ENCODE measurements at regions not wholly inside any gene's neighbourhood (a gene's known extent, or its start where the extent isn't known, plus 50 kb on each side); places are given as distances from the start of the nearest gene placed in this dataset.
A peak's percentile ranks its signal among the peaks of the same experiment; 100 is the strongest.

DNA sequence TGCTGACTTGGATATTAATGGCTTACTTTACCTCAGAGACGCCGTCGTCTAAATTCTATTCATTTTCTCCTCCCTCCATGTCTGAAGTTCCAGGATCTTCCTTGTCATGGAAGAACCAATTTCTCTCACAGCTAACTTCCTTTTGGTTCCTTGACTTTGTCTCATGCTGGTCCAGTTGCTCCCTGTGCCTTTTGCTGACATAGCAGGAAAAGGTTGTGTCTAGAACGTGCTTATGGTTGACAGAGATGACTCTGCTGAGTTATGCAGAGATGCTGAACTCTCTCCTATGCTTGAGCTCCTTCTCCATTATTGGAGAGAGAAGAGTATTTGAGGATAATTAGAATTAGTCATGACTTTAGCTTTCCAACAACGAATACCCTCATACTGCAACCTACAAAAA, 1338.9 kb downstream of the MAT2B start:
- DNase-seq (ENCODE audit: extremely low read depth in 1 of 11, low read depth in 9 of 11, low spot score in 4 of 11) = no peak

DNA sequence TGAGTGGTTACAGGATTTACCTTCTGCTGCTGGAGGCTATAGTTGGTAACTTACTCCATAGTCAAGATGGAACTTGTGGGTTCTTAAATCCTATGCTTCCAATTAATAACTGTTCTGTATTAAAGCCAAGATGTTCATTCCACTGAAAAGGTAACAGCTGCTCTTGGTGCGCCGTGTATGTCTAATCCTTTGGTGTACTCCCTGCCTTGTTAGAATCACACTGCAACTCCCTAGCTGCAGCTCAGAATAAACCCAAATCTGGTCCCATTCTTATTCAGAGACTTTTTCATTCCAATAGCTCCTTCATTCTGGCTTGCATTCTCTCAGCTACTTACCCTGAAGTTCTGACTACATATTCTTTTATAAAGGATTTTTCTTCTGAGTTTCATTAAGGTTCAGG, 1355.5 kb downstream of the MAT2B start:
- no peak for DNase-seq (ENCODE audit: extremely low read depth in 1 of 11, low read depth in 9 of 11, low spot score in 4 of 11)

DNA sequence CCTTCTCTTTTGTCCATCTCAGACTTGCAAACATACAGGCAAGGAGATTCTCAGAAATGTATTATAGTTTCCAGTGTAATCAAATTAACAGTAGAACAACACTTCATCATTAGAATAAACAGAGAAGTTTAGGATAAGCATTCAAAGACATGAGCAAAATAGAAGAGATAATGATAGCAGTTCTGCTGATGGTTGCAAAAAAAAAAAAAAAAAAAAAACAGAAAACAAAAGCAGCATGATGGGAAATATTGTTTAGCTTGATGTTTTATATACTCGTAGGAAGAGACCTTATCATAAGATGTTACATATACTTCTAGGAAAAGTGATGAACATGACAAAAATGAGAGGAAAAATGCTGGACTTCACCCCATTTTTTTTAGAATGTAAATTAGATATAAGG, 1356.2 kb downstream of the MAT2B start:
- no peak for DNase-seq (ENCODE audit: extremely low read depth in 1 of 11, low read depth in 9 of 11, low spot score in 4 of 11)

DNA sequence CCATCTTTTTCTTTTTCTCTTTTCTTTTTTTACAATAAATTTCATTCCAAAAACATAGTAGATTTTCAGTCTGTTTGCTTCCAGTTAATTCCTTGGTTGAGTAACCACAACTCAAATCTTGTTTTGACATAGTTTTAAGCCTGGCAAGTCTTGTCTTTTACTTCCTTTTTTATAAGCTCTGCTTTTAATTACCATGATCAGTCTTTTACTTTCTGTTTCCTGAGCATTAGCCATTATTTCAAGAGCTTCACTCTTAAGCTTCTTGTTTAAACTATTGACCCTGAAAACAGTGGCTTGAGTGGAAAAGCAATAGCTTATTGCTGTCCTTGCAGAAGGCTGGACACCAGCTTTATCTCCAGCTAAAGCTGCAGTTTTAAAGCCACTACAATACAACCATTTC, 1363.3 kb downstream of the MAT2B start:
- no peak for DNase-seq (ENCODE audit: extremely low read depth in 1 of 11, low read depth in 9 of 11, low spot score in 4 of 11)

DNA sequence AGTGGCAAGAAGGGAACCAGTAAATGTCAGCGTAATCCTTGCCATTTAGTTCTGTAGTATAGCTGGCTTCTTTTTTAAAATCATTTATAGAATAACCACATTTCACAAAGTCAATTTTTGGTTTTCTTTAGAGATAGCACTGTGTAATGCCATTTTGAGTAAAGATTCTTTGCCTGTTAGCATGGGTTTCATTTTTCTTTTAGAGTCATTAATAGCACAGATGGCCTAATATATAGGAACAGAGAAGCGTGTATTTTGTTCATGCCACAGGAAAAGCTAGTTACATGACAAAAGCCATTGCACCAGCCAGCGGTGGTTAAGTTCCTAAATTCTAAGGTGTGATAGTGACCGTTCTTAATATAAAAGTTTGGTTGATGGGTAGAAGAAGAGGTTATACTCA, 1363.9 kb downstream of the MAT2B start:
- no peak for DNase-seq (ENCODE audit: extremely low read depth in 1 of 11, low read depth in 9 of 11, low spot score in 4 of 11)

DNA sequence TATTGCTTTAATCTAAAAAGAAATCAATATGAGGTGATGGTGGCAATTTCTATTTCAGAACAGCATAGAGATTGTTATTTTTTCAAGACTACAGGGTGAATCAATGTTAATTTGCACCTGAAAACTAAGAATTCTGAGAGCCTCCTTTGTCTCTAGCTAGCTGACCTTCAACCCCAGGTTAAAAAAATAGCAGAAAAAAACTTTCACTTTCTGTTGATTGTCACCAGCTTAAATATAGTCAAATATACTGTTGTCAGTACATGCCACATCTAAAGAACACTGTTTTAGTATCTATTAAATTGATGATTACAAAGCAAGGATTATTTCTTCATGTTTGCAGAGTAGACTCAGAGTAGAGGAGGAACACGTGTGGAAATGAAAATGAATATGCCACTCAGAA, 1371.4 kb downstream of the MAT2B start:
- no peak for DNase-seq (ENCODE audit: extremely low read depth in 1 of 11, low read depth in 9 of 11, low spot score in 4 of 11)

DNA sequence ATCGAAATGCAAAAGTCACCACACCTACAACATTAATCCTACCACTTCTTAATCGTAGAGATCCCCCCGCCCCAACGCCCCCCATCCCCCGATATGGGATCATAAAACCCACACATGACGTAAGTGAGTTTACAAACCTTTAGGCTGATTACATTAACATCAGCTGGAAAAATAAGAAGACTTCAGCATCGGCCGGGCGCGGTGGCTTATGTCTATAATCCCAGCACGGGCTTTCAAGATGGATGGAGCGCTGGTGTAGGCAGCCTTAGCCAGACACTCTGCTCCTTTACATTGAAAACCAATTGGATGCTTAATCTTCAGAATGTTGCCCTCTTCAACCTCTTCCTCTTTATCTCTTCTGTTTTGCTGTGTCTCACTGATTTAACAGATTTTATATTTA, 1376.0 kb downstream of the MAT2B start:
- DNase-seq (ENCODE audit: extremely low read depth in 1 of 11, low read depth in 9 of 11, low spot score in 4 of 11) = no peak

DNA sequence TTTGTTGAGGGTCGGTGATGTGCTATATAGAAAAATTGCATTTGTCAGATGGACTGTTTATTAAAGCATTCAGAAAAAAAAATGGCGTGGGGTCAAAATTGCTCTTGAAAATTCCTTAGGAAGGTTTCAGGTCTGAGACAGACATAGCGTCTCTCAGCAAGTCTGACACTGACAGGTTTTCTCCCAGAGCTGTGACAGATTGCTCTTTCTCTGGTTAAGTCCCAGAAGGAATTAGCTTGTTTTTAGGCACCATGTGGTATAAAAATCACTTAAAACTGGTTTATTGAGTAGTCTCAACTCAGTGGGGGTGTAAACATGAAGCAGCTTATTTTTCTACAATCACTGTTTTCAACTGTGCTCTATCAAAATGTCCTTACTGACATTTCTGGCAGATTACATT, 1379.8 kb downstream of the MAT2B start:
- no peak for DNase-seq (ENCODE audit: extremely low read depth in 1 of 11, low read depth in 9 of 11, low spot score in 4 of 11)

DNA sequence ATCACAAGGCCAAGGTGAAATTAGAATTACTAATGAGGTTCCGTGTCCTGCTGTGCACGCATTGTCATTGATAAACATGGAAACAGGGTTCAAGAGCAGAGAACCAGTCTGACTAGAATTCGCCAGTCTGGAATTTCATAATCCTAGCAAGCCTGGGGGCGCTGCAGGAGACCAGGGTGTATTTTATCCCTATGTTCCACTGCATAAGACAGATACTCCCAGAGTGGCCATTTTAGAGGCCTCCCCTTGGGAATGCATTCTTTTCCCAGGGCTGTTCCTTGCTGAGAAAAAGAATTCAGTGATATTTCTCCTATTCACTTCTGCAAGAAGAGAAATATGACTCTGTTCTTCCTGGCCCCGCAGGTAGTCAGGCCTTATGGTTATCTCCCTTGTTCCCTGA, 1387.7 kb downstream of the MAT2B start:
- DNase-seq (ENCODE audit: extremely low read depth in 1 of 11, low read depth in 9 of 11, low spot score in 4 of 11) = no peak

DNA sequence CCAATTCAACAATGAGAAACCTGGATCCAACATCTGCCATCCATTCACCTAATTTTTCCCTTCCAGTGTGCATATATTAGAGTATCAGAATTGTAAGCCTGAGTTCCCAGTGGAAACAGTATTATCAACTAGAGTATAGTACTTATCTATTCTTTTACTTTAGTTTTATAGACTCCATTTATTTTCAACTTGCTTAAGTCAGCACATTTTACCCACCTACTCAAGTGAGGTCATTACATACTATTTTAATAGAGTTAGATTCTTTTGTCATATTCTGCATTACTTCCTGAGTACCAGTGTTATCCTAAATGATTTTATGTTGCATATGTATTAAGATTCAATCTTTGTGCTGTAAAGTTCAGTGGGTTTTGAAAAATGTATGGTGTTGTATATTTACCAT, 1393.3 kb downstream of the MAT2B start:
- DNase-seq (ENCODE audit: extremely low read depth in 1 of 11, low read depth in 9 of 11, low spot score in 4 of 11) = no peak

DNA sequence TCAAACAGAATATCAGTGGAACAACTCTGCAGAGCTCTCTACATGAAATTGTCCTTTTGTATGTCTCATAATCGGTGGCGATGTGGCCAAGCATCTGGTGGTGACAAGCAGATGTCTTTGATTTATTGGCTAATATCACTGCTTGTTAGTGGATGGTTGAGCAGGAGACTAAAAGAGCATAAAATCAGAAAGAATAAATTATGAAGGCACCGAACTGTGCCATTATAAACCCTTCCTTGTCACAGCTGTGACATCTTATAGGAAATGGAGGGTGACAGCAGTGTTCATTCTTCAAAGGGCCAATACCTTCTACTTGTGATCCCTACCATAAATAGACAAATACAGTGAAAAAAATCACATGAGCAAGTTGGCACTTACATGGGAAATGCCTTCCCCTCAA, 1404.3 kb downstream of the MAT2B start:
- DNase-seq (ENCODE audit: extremely low read depth in 1 of 11, low read depth in 9 of 11, low spot score in 4 of 11) = peak in 1 of 11 donors; percentile 0

DNA sequence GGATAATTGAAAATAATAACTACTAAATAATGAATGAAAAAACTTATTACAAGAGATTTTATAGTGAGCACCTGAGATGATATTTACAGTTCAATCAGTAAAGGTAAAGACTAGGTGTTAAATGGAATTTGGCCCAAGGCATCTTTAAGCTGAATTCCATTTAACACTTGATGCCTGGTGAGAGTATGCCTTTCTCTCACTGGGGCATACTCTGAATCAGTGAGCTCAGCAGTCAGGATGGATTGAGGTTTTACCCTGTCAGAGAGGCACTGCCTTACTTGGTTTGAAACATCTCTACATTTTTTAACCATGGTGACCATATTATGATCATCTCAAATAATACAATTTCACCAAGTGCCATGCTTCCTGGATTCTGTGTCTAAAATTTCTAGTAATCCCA, 1416.3 kb downstream of the MAT2B start:
- no peak for DNase-seq (ENCODE audit: extremely low read depth in 1 of 11, low read depth in 9 of 11, low spot score in 4 of 11)

DNA sequence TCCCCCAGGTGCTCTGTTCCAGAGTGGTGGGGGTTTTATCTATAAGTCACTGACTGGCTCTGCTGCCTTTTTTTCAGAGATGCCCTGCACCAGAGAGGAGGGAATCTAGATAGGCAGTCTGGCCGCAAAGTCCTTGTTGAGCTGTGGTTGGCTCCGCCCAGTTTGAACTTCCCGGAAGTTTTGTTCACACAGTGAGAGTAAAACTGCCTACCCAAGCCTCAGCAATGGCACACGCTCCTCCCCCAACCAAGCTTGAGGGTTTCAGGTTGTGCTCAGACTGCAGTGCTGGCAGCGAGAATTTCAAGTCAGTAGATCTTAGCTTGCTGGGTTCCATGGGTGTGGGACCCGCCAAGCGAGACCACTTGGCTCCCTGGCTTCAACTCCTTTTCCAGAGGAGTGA, 1428.6 kb downstream of the MAT2B start:
- no peak for DNase-seq (ENCODE audit: extremely low read depth in 1 of 11, low read depth in 9 of 11, low spot score in 4 of 11)

DNA sequence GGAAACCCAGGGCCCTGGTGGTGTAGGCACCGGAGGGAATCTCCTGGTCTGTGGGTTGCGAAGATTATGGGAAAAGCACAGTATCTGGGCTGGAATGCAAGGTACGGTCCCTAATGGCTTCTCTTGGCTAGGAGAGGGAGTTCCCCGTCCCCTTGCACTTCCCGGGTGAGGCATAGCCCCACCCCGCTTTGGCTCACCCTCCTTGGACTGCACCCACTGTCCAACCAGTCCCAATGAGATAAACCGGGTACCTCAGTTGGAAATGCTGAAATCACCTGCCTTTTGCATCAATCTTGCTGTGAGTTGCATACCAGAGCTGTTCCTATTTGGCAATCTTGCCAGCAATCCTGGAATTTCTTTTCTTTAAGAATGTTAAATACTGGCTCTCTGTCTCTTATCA, 1429.1 kb downstream of the MAT2B start:
- DNase-seq (ENCODE audit: extremely low read depth in 1 of 11, low read depth in 9 of 11, low spot score in 4 of 11) = no peak

DNA sequence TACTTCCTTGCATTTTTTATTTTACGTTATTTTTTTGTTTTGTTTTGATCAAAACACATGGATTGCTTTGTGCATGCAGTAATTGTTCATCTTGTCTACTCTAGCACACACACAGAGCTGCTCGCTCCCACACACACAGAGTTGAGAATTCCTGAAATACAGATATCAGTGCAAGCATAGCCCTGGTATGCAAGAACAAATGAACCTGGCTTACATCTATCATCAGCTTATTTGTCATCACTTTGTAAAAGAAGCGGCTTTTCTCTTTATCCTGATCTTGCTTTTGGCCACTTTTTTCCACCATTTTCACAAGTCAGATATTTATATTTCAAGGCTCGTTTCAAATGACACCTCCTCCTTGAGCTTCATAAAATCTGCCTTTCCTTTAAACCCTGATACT, 1435.7 kb downstream of the MAT2B start:
- DNase-seq (ENCODE audit: extremely low read depth in 1 of 11, low read depth in 9 of 11, low spot score in 4 of 11) = no peak

DNA sequence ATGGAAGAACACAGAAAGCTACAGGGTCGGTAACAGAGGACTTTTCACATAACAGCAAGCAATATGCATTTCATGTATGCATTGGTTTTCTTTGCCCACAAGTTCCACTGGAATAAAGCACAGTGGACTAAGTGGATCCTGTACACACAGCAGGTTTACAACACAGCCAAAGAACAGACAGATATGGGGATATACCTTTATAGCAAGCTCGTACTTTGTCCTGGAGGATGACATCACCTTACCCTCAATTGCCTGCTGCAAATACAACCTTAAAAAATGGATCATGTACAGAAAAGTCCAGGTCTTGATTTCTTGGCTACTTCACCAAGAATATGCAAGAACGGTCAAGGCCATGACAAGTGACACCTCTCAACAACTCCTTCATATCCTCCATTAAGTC, 1445.5 kb downstream of the MAT2B start:
- DNase-seq (ENCODE audit: extremely low read depth in 1 of 11, low read depth in 9 of 11, low spot score in 4 of 11) = no peak

DNA sequence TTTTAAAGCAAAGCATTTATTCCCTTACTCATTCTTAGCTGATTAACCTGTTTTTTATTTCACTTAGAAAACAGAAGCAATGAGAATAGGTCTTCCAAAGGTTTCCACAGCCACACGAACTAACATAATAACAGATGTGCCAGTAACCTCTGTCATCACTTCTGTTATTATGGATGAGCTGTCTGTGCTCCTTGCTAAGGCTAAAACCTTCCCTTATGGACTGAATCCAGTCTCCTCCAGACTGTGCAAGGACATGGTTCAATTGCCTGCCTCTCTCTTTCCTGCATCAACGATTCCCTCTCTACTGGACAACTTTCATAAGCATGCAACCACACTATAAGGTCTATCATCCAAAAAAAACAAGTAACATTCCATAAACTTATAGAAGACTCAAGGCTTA, 1446.2 kb downstream of the MAT2B start:
- no peak for DNase-seq (ENCODE audit: extremely low read depth in 1 of 11, low read depth in 9 of 11, low spot score in 4 of 11)

DNA sequence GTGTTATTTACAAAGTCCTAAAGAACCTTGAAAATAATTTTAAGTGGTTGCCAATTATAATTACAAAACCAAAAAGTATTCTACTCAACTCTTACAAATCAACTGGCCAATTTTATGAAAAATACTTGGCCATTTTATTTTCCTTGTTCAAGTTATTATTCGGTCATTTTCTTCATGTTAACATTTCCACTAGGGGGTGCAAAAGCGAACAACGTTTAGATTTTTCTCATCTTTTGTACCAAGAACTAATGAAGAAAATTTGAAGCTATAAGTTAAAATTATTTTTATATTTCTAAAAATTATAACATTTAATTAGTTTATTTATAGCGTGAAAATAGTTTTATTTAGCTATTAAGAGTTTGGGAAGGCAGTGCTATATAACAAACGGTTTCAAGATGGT, 1453.3 kb downstream of the MAT2B start:
- DNase-seq (ENCODE audit: extremely low read depth in 1 of 11, low read depth in 9 of 11, low spot score in 4 of 11) = no peak

DNA sequence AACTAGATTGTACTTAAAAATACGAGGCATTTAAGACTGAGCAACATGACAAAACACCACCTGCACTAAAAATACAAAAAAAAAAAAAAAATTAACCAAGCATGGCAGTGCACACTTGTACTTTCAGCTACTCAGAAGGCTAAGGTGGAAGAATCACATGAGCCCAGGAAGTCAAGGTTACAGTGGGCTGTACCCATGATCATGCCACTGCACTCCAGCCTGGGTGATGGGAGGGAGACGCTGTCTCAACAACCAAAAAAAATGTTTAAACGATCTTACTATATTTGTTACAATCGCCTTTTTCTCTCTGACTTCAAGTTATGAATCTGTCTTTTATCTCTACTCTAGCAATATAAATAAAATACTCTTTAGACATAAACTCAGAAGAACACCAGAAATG, 1454.3 kb downstream of the MAT2B start:
- DNase-seq (ENCODE audit: extremely low read depth in 1 of 11, low read depth in 9 of 11, low spot score in 4 of 11) = no peak

DNA sequence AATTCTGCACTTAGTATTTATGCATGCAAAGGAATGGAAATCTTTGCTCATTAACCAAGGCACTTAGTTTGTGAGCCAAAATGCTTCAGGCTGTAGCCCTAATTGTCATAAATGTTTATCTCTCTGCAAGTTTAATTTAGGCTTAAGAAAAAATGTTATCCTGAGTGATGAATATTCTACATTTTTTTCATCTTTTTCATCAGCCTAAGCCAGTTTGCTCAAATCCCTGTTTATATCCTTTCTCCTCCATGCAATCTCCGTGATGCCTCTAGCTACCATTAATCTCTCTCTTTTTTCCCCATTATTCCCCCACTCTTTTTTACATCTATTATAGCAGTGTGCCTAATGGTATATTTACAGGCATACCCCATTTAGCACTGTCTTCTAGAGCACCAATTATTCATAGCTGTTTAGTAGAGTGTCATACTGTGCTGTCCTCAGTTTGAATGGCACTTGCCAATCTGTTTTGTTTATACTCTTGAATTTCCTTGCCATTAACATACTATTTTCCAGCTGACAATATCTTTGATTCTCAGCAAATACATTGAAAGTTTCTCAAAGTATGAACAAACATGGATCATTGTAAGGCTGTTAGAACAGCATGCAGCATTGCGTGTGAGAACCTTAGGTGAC, 1457.0 kb downstream of the MAT2B start:
- DNase-seq (ENCODE audit: extremely low read depth in 1 of 11, low read depth in 9 of 11, low spot score in 4 of 11) = no peak

DNA sequence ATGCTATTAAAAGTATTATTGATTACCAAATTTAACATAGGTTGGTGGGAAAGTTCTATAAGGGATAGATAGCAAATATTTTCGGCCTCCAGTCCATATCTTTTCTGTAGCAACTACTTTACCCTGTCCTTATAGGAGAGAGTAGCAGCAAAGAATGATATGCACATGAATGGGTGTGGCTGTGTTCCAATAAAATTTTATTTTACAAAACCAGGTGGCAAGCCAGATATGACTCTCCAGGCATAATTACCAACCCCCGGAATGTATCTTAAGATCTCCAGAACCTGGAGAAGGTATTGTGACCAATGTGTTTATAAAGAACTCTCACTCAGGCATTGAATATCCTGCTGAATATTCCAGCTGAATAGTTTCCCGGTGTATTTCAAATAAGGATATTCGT, 1461.2 kb downstream of the MAT2B start:
- DNase-seq (ENCODE audit: extremely low read depth in 1 of 11, low read depth in 9 of 11, low spot score in 4 of 11) = no peak

DNA sequence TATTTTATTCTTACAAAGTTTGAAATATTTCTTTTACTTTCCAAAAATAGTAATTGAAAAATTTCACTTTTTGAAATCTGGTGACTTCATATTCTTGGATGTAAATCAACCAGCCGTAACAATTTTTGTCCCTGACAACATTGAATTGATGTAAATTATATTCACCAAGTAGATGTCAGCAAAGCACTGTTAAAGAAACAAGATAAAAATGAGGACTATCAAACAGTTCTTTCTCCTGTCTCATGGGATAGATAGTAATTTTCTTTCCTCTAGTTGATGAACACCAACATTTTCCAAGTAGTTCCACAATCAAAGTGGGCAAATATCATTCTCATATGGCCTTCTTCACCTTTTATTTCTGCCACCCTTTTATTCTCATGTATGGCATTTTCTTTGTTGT, 1461.9 kb downstream of the MAT2B start:
- no peak for DNase-seq (ENCODE audit: extremely low read depth in 1 of 11, low read depth in 9 of 11, low spot score in 4 of 11)

Measured in renal cortex interstitium (tissue), 11 donors.